BLaER1 treated with 17β-estradiol and CSF1 and Interleukin-3, amounts not matched to agents 10 nM and 100 nM (cell line): ENCODE measurements at regions not wholly inside any gene's neighbourhood (a gene's known extent, or its start where the extent isn't known, plus 50 kb on each side); places are given as distances from the start of the nearest gene placed in this dataset.
"Not testable (repeated sequence)": the region's sequence is repeated elsewhere in the genome, so short reads cannot be mapped to it uniquely, and the experiment has no call there.

Experiments used
- H3K27ac ChIP-seq, 11 experiments: shearing (Covaris generic); formaldehyde crosslinking; 2 replicates each; pipeline ENCODE4 v1.8.1; 2022
- H3K27me3 ChIP-seq, 11 experiments: shearing (Covaris generic); formaldehyde crosslinking; 2 replicates each; pipeline ENCODE4 v1.8.1; 2022
- H3K36me3 ChIP-seq, 11 experiments: shearing (Covaris generic); formaldehyde crosslinking; 2 replicates each; pipeline ENCODE4 v1.8.1; 2022
- H3K4me1 ChIP-seq, 10 experiments: shearing (Covaris generic); formaldehyde crosslinking; 2 replicates each; pipeline ENCODE4 v1.8.1; 2022
- H3K4me2 ChIP-seq, 11 experiments: shearing (Covaris generic); formaldehyde crosslinking; 2 replicates each; pipeline ENCODE4 v1.8.1; 2022
- H3K4me3 ChIP-seq, 10 experiments: shearing (Covaris generic); formaldehyde crosslinking; 2 replicates each; pipeline ENCODE4 v1.8.1; 2022
- H3K9ac ChIP-seq, 11 experiments: shearing (Covaris generic); formaldehyde crosslinking; 2 replicates each; pipeline ENCODE4 v1.8.1; 2022
- H3K9me3 ChIP-seq, 11 experiments: shearing (Covaris generic); formaldehyde crosslinking; replicated peaks in 1 of 11; 2 replicates each; pipeline ENCODE4 v1.8.1; 2022
- H4K20me1 ChIP-seq, 11 experiments: shearing (Covaris generic); formaldehyde crosslinking; 2 replicates each; pipeline ENCODE4 v1.8.1; 2022
- Cebpa-rat ChIP-seq, 11 experiments: shearing (Covaris generic); IDR thresholded peaks; 2 replicates each; pipeline ENCODE4 v1.8.1; 2022

- H3K4me2 ChIP-seq: no peak overlapping the region
- H4K20me1 ChIP-seq: no peaks in the 10 kb centered on the region
- H3K27me3 ChIP-seq: no peaks in the 10 kb centered on the region
- no peak overlapping the region for H3K4me3 ChIP-seq
- no peaks in the 10 kb centered on the region for H3K4me1 ChIP-seq
- no peak overlapping the region for H3K27ac ChIP-seq
- H3K9me3 ChIP-seq: no peaks in the 10 kb centered on the region
- no peak for TF ChIP-seq Cebpa-rat (IDR thresholded peaks at IDR 0.05)
- no peak overlapping the region for H3K9ac ChIP-seq
- H3K36me3 ChIP-seq: no peaks in the 10 kb centered on the region
Measured at GRCh38 chr5:52605317-52606313, 182.1 kb upstream of the ITGA1 start.

GRCh38 chr5:52607227-52607824 lies 180.4 kb upstream of the ITGA1 start:
- Histone ChIP-seq H3K9ac (no peak overlapping the region), H3K4me1 (no peaks in the 10 kb centered on the region), H3K4me2 (no peak overlapping the region), H3K27ac (no peak overlapping the region), H3K36me3 (no peaks in the 10 kb centered on the region), H3K27me3 (no peaks in the 10 kb centered on the region), H3K4me3 (no peak overlapping the region), H3K9me3 (no peaks in the 10 kb centered on the region), H4K20me1 (no peaks in the 10 kb centered on the region)
- TF ChIP-seq Cebpa-rat (IDR thresholded peaks at IDR 0.05): no peak

GRCh38 chr5:52620315-52620714 lies 167.4 kb upstream of the ITGA1 start:
- Histone ChIP-seq H3K36me3 (no peaks in the 10 kb centered on the region), H3K27me3 (no peaks in the 10 kb centered on the region), H3K27ac (no peak overlapping the region), H4K20me1 (no peaks in the 10 kb centered on the region), H3K9ac (no peak overlapping the region), H3K4me1 (no peaks in the 10 kb centered on the region), H3K9me3 (peaks cover 0 to 3% (median 0%) of the 10 kb centered on the region in 11 experiments; a peak in 1 of 22 replicates), H3K4me3 (no peak overlapping the region), H3K4me2 (no peak overlapping the region)
- no peak for TF ChIP-seq Cebpa-rat (IDR thresholded peaks at IDR 0.05)

- peaks cover 0 to 3% (median 0%) of the 10 kb centered on the region in 11 experiments; a peak in 1 of 22 replicates for H3K9me3 ChIP-seq
- H3K9ac ChIP-seq: no peak overlapping the region
- no peaks in the 10 kb centered on the region for H3K4me1 ChIP-seq
- no peaks in the 10 kb centered on the region for H3K36me3 ChIP-seq
- no peak for TF ChIP-seq Cebpa-rat (IDR thresholded peaks at IDR 0.05)
- no peak overlapping the region for H3K4me2 ChIP-seq
- H3K27ac ChIP-seq: no peak overlapping the region
- H3K27me3 ChIP-seq: no peaks in the 10 kb centered on the region
- H3K4me3 ChIP-seq: no peak overlapping the region
- H4K20me1 ChIP-seq: no peaks in the 10 kb centered on the region
Measured at GRCh38 chr5:52623291-52623690, 164.4 kb upstream of the ITGA1 start.

GRCh38 chr5:52624291-52624690 lies 163.4 kb upstream of the ITGA1 start:
- Histone ChIP-seq H3K27ac (no peak overlapping the region), H3K9ac (no peak overlapping the region), H3K4me1 (no peaks in the 10 kb centered on the region), H3K9me3 (peaks cover 0 to 3% (median 0%) of the 10 kb centered on the region in 11 experiments; a peak in 1 of 22 replicates), H3K4me2 (no peak overlapping the region), H4K20me1 (no peaks in the 10 kb centered on the region), H3K4me3 (no peak overlapping the region), H3K36me3 (no peaks in the 10 kb centered on the region), H3K27me3 (no peaks in the 10 kb centered on the region)
- no peak for TF ChIP-seq Cebpa-rat (IDR thresholded peaks at IDR 0.05)

- H3K4me1 ChIP-seq: no peaks in the 10 kb centered on the region
- H3K9me3 ChIP-seq: peaks cover 0 to 3% (median 0%) of the 10 kb centered on the region in 11 experiments; a peak in 1 of 22 replicates
- H3K9ac ChIP-seq: no peak overlapping the region
- H3K4me3 ChIP-seq: no peak overlapping the region
- H3K36me3 ChIP-seq: no peaks in the 10 kb centered on the region
- no peak for TF ChIP-seq Cebpa-rat (IDR thresholded peaks at IDR 0.05)
- no peaks in the 10 kb centered on the region for H3K27me3 ChIP-seq
- H3K4me2 ChIP-seq: no peak overlapping the region
- no peak overlapping the region for H3K27ac ChIP-seq
- H4K20me1 ChIP-seq: no peaks in the 10 kb centered on the region
Measured at GRCh38 chr5:52626312-52626711, 161.4 kb upstream of the ITGA1 start.

- Histone ChIP-seq H3K4me2 (no peak overlapping the region), H3K27ac (no peak overlapping the region), H3K27me3 (no peaks in the 10 kb centered on the region), H3K9me3 (peaks cover 0 to 3% (median 0%) of the 10 kb centered on the region in 11 experiments; a peak in 1 of 22 replicates), H4K20me1 (no peaks in the 10 kb centered on the region), H3K4me3 (no peak overlapping the region), H3K36me3 (no peaks in the 10 kb centered on the region), H3K9ac (no peak overlapping the region), H3K4me1 (no peaks in the 10 kb centered on the region)
- no peak for TF ChIP-seq Cebpa-rat (IDR thresholded peaks at IDR 0.05)
Measured at GRCh38 chr5:52627740-52628139, 160.0 kb upstream of the ITGA1 start.

- no peak overlapping the region for H3K9ac ChIP-seq
- no peak overlapping the region for H3K4me3 ChIP-seq
- no peak overlapping the region for H3K4me2 ChIP-seq
- H4K20me1 ChIP-seq: no peaks in the 10 kb centered on the region
- H3K4me1 ChIP-seq: no peaks in the 10 kb centered on the region
- H3K36me3 ChIP-seq: no peaks in the 10 kb centered on the region
- H3K9me3 ChIP-seq: no peaks in the 10 kb centered on the region
- H3K27me3 ChIP-seq: no peaks in the 10 kb centered on the region
- no peak overlapping the region for H3K27ac ChIP-seq
- no peak for TF ChIP-seq Cebpa-rat (IDR thresholded peaks at IDR 0.05)
Measured at GRCh38 chr5:52632281-52632680, 155.4 kb upstream of the ITGA1 start.

- not testable (repeated sequence) for H3K36me3 ChIP-seq, H3K27me3 ChIP-seq, H3K4me2 ChIP-seq, H3K4me3 ChIP-seq, H3K9me3 ChIP-seq, H3K4me1 ChIP-seq, H3K9ac ChIP-seq, H4K20me1 ChIP-seq, H3K27ac ChIP-seq
Measured at GRCh38 chr5:52634171-52634570, 153.5 kb upstream of the ITGA1 start.
